Natural killer cell (primary cell): ENCODE measurements at regions not wholly inside any gene's neighbourhood (a gene's known extent, or its start where the extent isn't known, plus 50 kb on each side); places are given as distances from the start of the nearest gene placed in this dataset.

Experiments
- ATAC-seq, 3 donors: fragments of 150-1000 bp in 2 of 3; fragments of 200-7000 bp in 1 of 3; cut with Tn5 transposase; 1 replicate in 1 of 3; 2 replicates in 2 of 3; pipeline ENCODE4 v1.10.0; 2021; ENCODE audit warnings: mild to moderate bottlenecking in 2 of 3, moderate library complexity in 2 of 3
- DNase-seq, 2 donors: peaks; one replicate each; pipeline versions ENCODE4 v3.0.0 to v3.0.0-alpha.2; 2013 to 2021; ENCODE audit warnings: mixed read lengths in 1 of 2
- H3K27ac ChIP-seq: one replicate; pipeline ENCODE4 v1.5.1; 2013; ENCODE audit warnings: mild to moderate bottlenecking, low read length
- H3K27me3 ChIP-seq: one replicate; pipeline ENCODE4 v1.6.1; 2013; ENCODE audit warnings: low read length; ENCODE audit not compliant: control insufficient read depth, insufficient read depth
- H3K36me3 ChIP-seq: one replicate; pipeline ENCODE4 v1.6.1; 2013; ENCODE audit warnings: low read length; ENCODE audit not compliant: control insufficient read depth, insufficient read depth
- H3K4me1 ChIP-seq: one replicate; pipeline ENCODE4 v1.6.1; 2013; ENCODE audit warnings: low read length; ENCODE audit not compliant: control insufficient read depth, insufficient read depth
- H3K4me3 ChIP-seq: one replicate; pipeline ENCODE4 v1.5.1; 2013; ENCODE audit warnings: low read length
- H3K9me3 ChIP-seq: one replicate; pipeline ENCODE4 v1.6.1; 2013; ENCODE audit warnings: low read length; ENCODE audit not compliant: control insufficient read depth, insufficient read depth
- H3K27ac Mint-ChIP-seq, 2 donors: one replicate each; pipeline ENCODE4 v1.8.0; 2022; ENCODE audit warnings: mild to moderate bottlenecking in 2 of 2, mixed read lengths in 2 of 2, moderate library complexity in 1 of 2
- H3K27me3 Mint-ChIP-seq, 2 donors: one replicate each; pipeline ENCODE4 v1.8.0; 2022; ENCODE audit warnings: low read depth in 2 of 2, mixed read lengths in 2 of 2
- H3K36me3 Mint-ChIP-seq: one replicate; pipeline ENCODE4 v1.8.0; 2022; ENCODE audit warnings: mixed read lengths
- H3K4me1 Mint-ChIP-seq, 2 donors: one replicate each; pipeline ENCODE4 v1.8.0; 2022; ENCODE audit warnings: mixed read lengths in 2 of 2
- H3K4me3 Mint-ChIP-seq: one replicate; pipeline ENCODE4 v1.8.0; 2022; ENCODE audit warnings: mild to moderate bottlenecking, moderate library complexity, mixed read lengths
- H3K9me3 Mint-ChIP-seq, 2 donors: one replicate each; pipeline ENCODE4 v1.8.0; 2022; ENCODE audit warnings: mixed read lengths in 2 of 2
- CTCF ChIP-seq: fragments of 200-600 bp; IDR thresholded peaks from one replicate; pipeline ENCODE4 v1.8.0; 2022; ENCODE audit warnings: antibody characterized with exemption
- WGBS: methylation state at CpG from one replicate; pipeline ENCODE4 v1.1.7; 2013; ENCODE audit warnings: missing lambda C conversion rate; ENCODE audit not compliant: insufficient coverage; 5-methylcytosine and 5-hydroxymethylcytosine counted together
- intact Hi-C: fragments of 100-400 bp; cut with micrococcal nuclease; formaldehyde crosslinking; loops from one replicate; pipeline ENCODE4 v1.14.2; 2022

GRCh38 chr3:135759651-135760050 lies 205.9 kb upstream of the PPP2R3A start:
- H3K4me3 ChIP-seq: no peak overlapping the region
- H3K36me3 ChIP-seq: no peaks in the 10 kb centered on the region
- no peaks in the 10 kb centered on the region for H3K4me1 ChIP-seq
- intact Hi-C loops: no loop called here
- no peaks in the 10 kb centered on the region for H3K27me3 Mint-ChIP-seq
- no peaks in the 10 kb centered on the region for H3K27me3 ChIP-seq
- H3K9me3 ChIP-seq: peaks cover 2% of the 10 kb centered on the region
- no peak overlapping the region for H3K27ac ChIP-seq
- H3K4me1 Mint-ChIP-seq: no peaks in the 10 kb centered on the region
- H3K36me3 Mint-ChIP-seq: no peaks in the 10 kb centered on the region
- H3K27ac Mint-ChIP-seq: no peak overlapping the region
- WGBS: 86% methylated on average over 3 of the region's 3 CpGs
- no peak for TF ChIP-seq CTCF
- DNase-seq (no peak), ATAC-seq (no peak)
- H3K4me3 Mint-ChIP-seq: no peak overlapping the region
- H3K9me3 Mint-ChIP-seq: peaks cover 0 to 9% of the 10 kb centered on the region in 2 donors

GRCh38 chr3:135760581-135760980 lies 204.9 kb upstream of the PPP2R3A start:
- DNase-seq (no peak), ATAC-seq (no peak)
- no peaks in the 10 kb centered on the region for H3K4me1 ChIP-seq
- WGBS: 90% methylated on average over 3 of the region's 3 CpGs
- H3K9me3 Mint-ChIP-seq: peaks cover 0 to 9% of the 10 kb centered on the region in 2 donors
- TF ChIP-seq CTCF: no peak
- no peak overlapping the region for H3K27ac Mint-ChIP-seq
- no peak overlapping the region for H3K4me3 ChIP-seq
- H3K4me3 Mint-ChIP-seq: no peak overlapping the region
- intact Hi-C loops: no loop called here
- H3K27me3 ChIP-seq: no peaks in the 10 kb centered on the region
- no peaks in the 10 kb centered on the region for H3K36me3 ChIP-seq
- H3K4me1 Mint-ChIP-seq: no peaks in the 10 kb centered on the region
- peaks cover 2% of the 10 kb centered on the region for H3K9me3 ChIP-seq
- H3K27me3 Mint-ChIP-seq: no peaks in the 10 kb centered on the region
- H3K27ac ChIP-seq: no peak overlapping the region
- no peaks in the 10 kb centered on the region for H3K36me3 Mint-ChIP-seq

GRCh38 chr3:135762188-135762856 lies 203.2 kb upstream of the PPP2R3A start:
- Mint-ChIP-seq H3K27ac (no peak overlapping the region), H3K9me3 (peaks cover 3 to 6% of the 10 kb centered on the region in 2 donors), H3K4me1 (no peaks in the 10 kb centered on the region), H3K4me3 (no peak overlapping the region), H3K27me3 (no peaks in the 10 kb centered on the region), H3K36me3 (no peaks in the 10 kb centered on the region)
- no peak for TF ChIP-seq CTCF
- Histone ChIP-seq H3K4me1 (no peaks in the 10 kb centered on the region), H3K27ac (no peak overlapping the region), H3K4me3 (no peak overlapping the region), H3K36me3 (no peaks in the 10 kb centered on the region), H3K9me3 (peaks cover 2% of the 10 kb centered on the region), H3K27me3 (no peaks in the 10 kb centered on the region)
- WGBS: 39% methylated on average over 4 of the region's 4 CpGs
- no peak for DNase-seq
- ATAC-seq: no peak
- intact Hi-C loops: no loop called here

- H3K4me1 Mint-ChIP-seq: no peaks in the 10 kb centered on the region
- Histone ChIP-seq H3K36me3 (no peaks in the 10 kb centered on the region), H3K4me1 (no peaks in the 10 kb centered on the region), H3K27me3 (no peaks in the 10 kb centered on the region), H3K4me3 (no peak overlapping the region), H3K9me3 (no peaks in the 10 kb centered on the region), H3K27ac (no peak overlapping the region)
- intact Hi-C loops: no loop called here
- WGBS: 81% methylated on average over 2 of the region's 2 CpGs
- H3K36me3 Mint-ChIP-seq: no peaks in the 10 kb centered on the region
- H3K27me3 Mint-ChIP-seq: no peaks in the 10 kb centered on the region
- peaks cover 3 to 9% of the 10 kb centered on the region in 2 donors for H3K9me3 Mint-ChIP-seq
- no peak overlapping the region for H3K27ac Mint-ChIP-seq
- ATAC-seq (no peak), DNase-seq (no peak)
- TF ChIP-seq CTCF: no peak
- no peak overlapping the region for H3K4me3 Mint-ChIP-seq
Measured at GRCh38 chr3:135766115-135766514, 199.4 kb upstream of the PPP2R3A start.
